Retinal pigment epithelial cell (primary cell): ENCODE measurements at regions not wholly inside any gene's neighbourhood (a gene's known extent, or its start where the extent isn't known, plus 50 kb on each side); places are given as distances from the start of the nearest gene placed in this dataset.

Experiments used
- DNase-seq: peaks from one replicate; pipeline ENCODE4 v3.0.0-alpha.2; 2010; ENCODE audit warnings: low read depth
- H3K4me3 ChIP-seq: 2 replicates; pipeline ENCODE4 v1.5.1; 2011; ENCODE audit warnings: mild to moderate bottlenecking, low read length, control low read depth, moderate library complexity
- TF ChIP-seq, protein P1 (sequence below): conservative IDR thresholded peaks from 2 replicates; pipeline ENCODE4 v1.5.1; 2011; ENCODE audit warnings: low read depth, low read length, control low read depth, inconsistent platforms

DNA sequence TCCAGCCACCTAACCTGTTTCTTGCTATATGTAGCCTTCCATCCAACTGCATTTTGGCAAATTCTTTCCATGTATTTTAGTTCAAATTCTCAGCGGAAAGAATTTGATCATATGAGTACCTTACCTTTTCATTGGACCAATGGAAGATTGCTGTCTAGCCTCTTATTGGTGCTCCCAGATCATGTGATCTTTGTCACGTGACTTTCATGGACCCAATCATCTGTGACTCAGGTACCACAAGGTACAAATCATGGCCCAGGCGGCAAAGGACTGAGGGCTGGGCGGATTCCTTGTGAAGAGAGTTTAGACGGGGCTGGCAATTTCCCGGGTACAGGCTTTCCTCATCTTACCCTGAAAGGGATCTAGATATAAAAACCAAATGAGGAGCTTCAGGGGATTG, 85.9 kb upstream of the TBX20 start:
- no peak overlapping the region for H3K4me3 ChIP-seq
- DNase-seq: no peak
- TF ChIP-seq, protein P1, sequence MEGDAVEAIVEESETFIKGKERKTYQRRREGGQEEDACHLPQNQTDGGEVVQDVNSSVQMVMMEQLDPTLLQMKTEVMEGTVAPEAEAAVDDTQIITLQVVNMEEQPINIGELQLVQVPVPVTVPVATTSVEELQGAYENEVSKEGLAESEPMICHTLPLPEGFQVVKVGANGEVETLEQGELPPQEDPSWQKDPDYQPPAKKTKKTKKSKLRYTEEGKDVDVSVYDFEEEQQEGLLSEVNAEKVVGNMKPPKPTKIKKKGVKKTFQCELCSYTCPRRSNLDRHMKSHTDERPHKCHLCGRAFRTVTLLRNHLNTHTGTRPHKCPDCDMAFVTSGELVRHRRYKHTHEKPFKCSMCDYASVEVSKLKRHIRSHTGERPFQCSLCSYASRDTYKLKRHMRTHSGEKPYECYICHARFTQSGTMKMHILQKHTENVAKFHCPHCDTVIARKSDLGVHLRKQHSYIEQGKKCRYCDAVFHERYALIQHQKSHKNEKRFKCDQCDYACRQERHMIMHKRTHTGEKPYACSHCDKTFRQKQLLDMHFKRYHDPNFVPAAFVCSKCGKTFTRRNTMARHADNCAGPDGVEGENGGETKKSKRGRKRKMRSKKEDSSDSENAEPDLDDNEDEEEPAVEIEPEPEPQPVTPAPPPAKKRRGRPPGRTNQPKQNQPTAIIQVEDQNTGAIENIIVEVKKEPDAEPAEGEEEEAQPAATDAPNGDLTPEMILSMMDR: no peak

DNA sequence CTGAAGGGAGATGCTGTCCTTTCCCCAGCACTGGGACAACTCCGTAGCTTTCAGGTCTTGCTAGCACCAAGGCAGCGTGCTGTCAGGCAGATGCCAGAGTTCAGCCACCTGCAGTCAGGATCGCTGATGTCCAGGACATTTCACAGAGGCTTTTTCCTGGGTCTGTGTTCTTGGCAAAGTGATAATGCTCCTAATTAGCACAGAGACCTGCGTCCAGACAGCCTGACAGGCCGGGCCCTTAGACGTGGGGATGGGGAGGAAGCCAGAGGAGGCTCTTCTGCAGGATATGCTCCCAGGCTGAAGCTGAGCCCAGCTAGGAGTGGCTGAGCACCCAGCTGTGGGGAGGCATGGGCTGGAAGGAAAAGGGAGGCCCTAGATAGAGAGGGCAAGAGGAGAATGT, 82.5 kb upstream of the TBX20 start:
- TF ChIP-seq, protein P1: no peak
- H3K4me3 ChIP-seq: no peak overlapping the region
- no peak for DNase-seq

DNA sequence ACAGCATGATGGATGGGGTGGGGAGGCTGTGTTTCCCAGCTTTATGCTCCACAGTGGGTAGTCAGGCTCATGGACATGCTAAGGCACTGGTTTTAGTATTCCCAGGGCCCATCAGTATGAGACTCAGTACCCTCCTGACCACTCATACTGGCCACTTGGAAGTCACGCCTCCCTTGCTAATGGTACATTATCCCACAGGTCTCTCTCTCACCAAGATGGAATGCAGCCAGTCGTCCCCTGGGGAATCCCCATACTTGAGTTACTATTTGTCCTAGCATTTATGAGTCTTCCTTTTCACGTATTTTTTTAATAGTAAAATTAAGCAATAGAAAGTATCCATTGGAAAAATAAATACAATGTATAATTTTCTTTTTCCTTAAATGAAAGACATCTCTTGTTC, 80.6 kb upstream of the TBX20 start:
- no peak overlapping the region for H3K4me3 ChIP-seq
- DNase-seq: no peak
- TF ChIP-seq, protein P1: no peak

DNA sequence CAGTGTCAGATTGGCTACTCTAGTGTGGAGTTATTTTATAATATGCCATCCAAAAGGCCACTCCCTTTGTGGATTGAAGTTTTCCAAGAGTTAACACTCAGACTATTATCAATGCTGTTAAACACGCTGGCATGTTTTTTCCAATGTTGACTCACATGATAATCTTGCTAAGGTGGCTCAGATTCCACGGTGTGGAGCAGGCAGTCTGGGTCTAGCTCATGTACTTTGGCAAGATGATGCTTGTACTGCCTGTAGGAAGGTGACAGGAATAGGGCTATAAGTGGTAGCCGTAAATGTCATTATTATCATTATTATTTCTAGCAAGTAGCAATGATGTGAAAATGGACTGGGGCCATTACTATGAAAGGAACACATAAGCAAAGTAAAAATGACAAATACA, 79.4 kb upstream of the TBX20 start:
- TF ChIP-seq, protein P1: no peak
- H3K4me3 ChIP-seq: no peak overlapping the region

DNA sequence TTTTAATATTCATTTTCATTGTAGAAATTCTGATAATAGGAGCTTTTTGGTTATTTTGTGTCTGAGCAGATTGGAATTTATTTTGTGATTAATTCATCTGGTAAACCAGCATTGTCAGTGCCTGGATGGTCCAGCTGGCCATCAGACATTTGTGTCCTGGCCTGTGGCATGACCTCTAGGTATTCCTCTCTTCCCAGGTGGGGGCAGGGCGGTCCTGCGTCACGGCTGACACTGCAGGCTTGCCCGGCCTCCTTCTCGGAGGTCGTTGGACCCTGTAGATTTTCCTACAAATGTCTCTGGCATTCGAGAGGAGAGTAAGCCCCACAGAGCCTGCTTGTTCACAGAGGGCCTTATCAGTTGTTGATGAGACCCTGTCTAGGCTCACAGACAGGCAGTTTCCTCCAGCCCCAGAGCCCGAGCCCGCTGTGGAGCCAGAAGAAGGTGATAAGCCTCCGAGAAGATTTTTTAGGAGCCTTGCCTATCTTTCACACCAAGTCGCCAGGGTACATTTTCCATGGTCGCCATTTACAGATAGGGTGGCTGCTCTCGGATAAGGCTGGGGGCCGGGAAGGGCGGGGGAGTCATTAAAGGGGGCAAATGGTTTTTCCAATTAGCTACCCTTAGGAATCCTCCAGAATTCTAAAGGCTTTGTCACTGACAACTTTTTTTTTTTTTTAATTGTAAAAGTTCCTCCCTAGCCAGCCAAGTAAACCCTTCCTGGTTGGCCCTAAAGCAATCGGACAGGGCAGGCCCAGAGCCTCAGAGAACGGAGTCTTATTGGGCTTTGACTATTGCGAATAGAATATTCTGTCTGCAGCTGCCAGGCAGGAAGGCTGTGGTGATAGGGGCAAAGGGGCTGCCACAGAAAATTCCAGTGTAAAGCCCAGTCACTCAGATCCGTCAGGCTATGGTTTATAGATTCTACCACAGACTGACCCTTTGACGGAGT, 78.1 kb upstream of the TBX20 start:
- TF ChIP-seq, protein P1: no peak
- no peak overlapping the region for H3K4me3 ChIP-seq
- no peak for DNase-seq

More for the DNA sequence above, 79.4 kb upstream of the TBX20 start:
- no peak for DNase-seq

DNA sequence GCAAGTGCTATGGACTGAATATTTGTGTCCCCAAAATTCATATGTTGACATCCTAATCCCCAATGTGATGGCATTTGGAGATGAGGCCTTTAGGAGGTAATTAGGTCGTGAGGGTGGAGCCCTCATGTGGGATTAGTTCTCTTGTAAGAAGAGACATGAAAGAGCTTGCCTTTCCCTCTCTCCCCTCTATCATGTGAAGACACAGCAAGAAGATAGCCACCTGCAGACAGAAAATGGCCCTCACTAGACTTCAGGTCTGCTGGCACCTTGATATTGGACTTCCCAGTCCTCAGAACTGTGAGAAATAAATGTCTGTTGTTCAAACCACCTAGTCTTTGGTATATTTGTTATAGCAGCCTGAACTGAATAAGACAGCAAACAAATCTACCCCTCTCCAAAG, 75.1 kb upstream of the TBX20 start:
- TF ChIP-seq, protein P1: no peak
- DNase-seq: no peak
- no peak overlapping the region for H3K4me3 ChIP-seq

DNA sequence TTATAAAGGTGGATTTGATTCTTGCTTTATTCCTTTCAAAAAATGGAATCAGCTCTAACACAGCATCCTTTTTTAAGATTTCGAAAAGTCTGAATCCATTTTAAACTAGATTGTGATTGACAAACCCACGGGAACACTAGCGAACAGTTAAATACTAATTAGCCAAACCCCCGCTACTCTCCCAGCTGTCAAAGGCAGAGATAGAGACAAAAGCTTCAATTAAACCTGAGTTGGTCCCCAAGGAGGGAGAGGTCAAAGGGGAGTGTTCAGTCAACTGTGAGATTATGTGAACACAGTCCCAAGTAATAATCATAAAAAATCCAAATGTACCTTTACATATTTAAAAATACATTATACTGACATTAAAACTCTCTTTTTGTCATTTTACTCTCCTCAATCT, 65.7 kb upstream of the TBX20 start:
- TF ChIP-seq, protein P1: no peak

More for the DNA sequence above, 65.7 kb upstream of the TBX20 start:
- H3K4me3 ChIP-seq: no peak overlapping the region
- DNase-seq: no peak
